ENCODE measurements at regions not wholly inside any gene's neighbourhood (a gene's known extent, or its start where the extent isn't known, plus 50 kb on each side); places are given as distances from the start of the nearest gene placed in this dataset.

DNA sequence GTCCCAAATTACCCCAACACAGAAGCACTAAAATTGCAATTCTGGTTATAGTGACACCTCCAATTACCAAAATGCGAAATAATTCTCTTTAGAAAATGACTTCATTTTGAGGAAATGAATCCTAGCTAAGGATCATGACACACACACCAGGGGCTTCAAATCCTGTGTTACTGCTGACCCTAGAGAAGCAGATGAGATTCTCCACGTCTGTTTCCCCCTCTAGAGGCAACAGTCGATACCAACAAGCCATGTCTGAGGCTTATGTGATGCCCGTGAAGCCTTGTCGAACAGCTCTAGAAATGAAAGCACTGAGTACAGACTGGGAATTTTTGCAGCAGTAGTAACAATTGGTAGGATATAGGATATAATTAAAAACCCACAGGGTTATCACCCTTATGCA is 153.6 kb upstream of the TMTC4 start:
- Mint-ChIP-seq H3K4me1 (peaks cover 4% of the 10 kb centered on the region), H3K9me3 (no peaks in the 10 kb centered on the region; the same call in 2 of the 3 replicates), H3K4me3 (no peak overlapping the region), H3K27me3 (ENCODE audit: insufficient read depth, low read depth, poor library complexity) (peaks cover 5% of the 10 kb centered on the region), H3K27ac (no peak overlapping the region), H3K36me3 (ENCODE audit: low read depth) (no peaks in the 10 kb centered on the region; the same call in 2 of the 3 replicates)
- TF ChIP-seq STAT1 (IDR thresholded peaks at IDR 0.05; ENCODE audit: unreplicated experiment): no peak
- no peak for TF ChIP-seq CREB1 (CRISPR knock-in tag; IDR thresholded peaks at IDR 0.05; ENCODE audit: low read depth)
- TF ChIP-seq, protein P1, sequence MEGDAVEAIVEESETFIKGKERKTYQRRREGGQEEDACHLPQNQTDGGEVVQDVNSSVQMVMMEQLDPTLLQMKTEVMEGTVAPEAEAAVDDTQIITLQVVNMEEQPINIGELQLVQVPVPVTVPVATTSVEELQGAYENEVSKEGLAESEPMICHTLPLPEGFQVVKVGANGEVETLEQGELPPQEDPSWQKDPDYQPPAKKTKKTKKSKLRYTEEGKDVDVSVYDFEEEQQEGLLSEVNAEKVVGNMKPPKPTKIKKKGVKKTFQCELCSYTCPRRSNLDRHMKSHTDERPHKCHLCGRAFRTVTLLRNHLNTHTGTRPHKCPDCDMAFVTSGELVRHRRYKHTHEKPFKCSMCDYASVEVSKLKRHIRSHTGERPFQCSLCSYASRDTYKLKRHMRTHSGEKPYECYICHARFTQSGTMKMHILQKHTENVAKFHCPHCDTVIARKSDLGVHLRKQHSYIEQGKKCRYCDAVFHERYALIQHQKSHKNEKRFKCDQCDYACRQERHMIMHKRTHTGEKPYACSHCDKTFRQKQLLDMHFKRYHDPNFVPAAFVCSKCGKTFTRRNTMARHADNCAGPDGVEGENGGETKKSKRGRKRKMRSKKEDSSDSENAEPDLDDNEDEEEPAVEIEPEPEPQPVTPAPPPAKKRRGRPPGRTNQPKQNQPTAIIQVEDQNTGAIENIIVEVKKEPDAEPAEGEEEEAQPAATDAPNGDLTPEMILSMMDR (conservative IDR thresholded peaks at IDR 0.05; ENCODE audit: low read depth in 2 of 2): peak; percentile 56 to 77
- no peak for TF ChIP-seq REST (IDR thresholded peaks at IDR 0.05; ENCODE audit: unreplicated experiment)
- TF ChIP-seq NANOG (IDR thresholded peaks at IDR 0.05; ENCODE audit: borderline replicate concordance): no peak
- TF ChIP-seq ETS1 (IDR thresholded peaks at IDR 0.05): no peak
- no peak overlapping the region for H2AFZ ChIP-seq
- no peaks in the 10 kb centered on the region for H4K20me1 ChIP-seq (replicated peaks; ENCODE audit: insufficient read depth)
- no peak overlapping the region for H3K4me3 ChIP-seq
- DNase-seq (ENCODE audit: low spot score) (peak; percentile 70), ATAC-seq (peak; percentile 95)
- H3K36me3 ChIP-seq (ENCODE audit: insufficient read depth): no peaks in the 10 kb centered on the region
- H3K4me1 ChIP-seq (ENCODE audit: insufficient read depth): peaks cover 6% of the 10 kb centered on the region
- no peak overlapping the region for H3K4me2 ChIP-seq
- H3K27ac ChIP-seq (ENCODE audit: low read depth): no peak overlapping the region
- no peaks in the 10 kb centered on the region for H3K27me3 ChIP-seq (ENCODE audit: insufficient read depth)
- H3K79me2 ChIP-seq (replicated peaks; ENCODE audit: insufficient read depth): no peaks in the 10 kb centered on the region
- H3F3A ChIP-seq (replicated peaks; ENCODE audit: low read depth): no peaks in the 10 kb centered on the region
- peaks cover 4% of the 10 kb centered on the region; the same call in 1 of the 2 replicates for H3K9me2 ChIP-seq (ENCODE audit: insufficient read depth)

DNA sequence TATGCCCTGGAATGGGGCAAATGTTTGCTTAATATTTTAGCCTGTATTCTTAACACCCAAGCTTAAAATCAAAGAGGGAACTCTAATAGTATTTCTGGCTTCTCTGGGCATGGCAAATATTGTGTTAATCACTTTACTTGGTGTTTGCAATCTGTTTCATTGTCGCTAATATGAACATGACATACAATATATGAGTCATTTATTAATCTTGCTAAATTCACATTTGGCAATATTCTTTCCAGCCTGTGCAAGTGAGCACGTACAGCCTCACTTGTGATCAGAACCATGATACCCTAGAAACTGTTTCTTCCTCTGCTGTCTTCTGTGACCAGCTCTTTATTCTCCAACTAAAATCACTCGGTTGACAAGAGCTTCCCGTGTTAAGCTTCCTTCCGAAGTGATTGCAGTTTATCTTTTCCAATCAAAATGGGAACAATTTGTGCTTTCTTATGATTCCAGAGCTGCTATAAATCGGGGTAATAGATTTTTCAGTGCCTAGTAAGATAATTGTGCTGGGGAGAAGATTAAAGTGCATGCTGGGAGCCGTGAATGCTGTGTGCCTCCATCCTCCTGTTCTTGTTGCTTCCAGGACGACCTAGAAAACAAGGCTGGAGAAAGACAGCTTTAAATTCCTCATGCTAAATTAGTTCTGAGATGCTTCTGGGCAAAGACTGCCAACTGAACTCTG is 153.0 kb upstream of the TMTC4 start:
- no peak overlapping the region for H3K27ac ChIP-seq (ENCODE audit: low read depth)
- H4K20me1 ChIP-seq (replicated peaks; ENCODE audit: insufficient read depth): no peaks in the 10 kb centered on the region
- peaks cover 10% of the 10 kb centered on the region for H3K4me1 ChIP-seq (ENCODE audit: insufficient read depth)
- Mint-ChIP-seq H3K4me1 (peaks cover 8% of the 10 kb centered on the region), H3K4me3 (no peak overlapping the region), H3K27me3 (ENCODE audit: insufficient read depth, low read depth, poor library complexity) (peaks cover 5% of the 10 kb centered on the region), H3K9me3 (no peaks in the 10 kb centered on the region; the same call in 2 of the 3 replicates), H3K27ac (no peak overlapping the region), H3K36me3 (ENCODE audit: low read depth) (no peaks in the 10 kb centered on the region; the same call in 2 of the 3 replicates)
- no peak for DNase-seq (ENCODE audit: low spot score)
- no peaks in the 10 kb centered on the region for H3K79me2 ChIP-seq (replicated peaks; ENCODE audit: insufficient read depth)
- H3F3A ChIP-seq (replicated peaks; ENCODE audit: low read depth): no peaks in the 10 kb centered on the region
- H3K27me3 ChIP-seq (ENCODE audit: insufficient read depth): no peaks in the 10 kb centered on the region
- H3K4me2 ChIP-seq: no peak overlapping the region
- no peak overlapping the region for H3K4me3 ChIP-seq
- no peak for ATAC-seq
- H3K9me2 ChIP-seq (ENCODE audit: insufficient read depth): peaks cover 4% of the 10 kb centered on the region; the same call in 1 of the 2 replicates
- no peaks in the 10 kb centered on the region for H3K36me3 ChIP-seq (ENCODE audit: insufficient read depth)
- H2AFZ ChIP-seq: no peak overlapping the region; the same call in 1 of the 2 replicates
- TF ChIP-seq STAT1 (IDR thresholded peaks at IDR 0.05; ENCODE audit: unreplicated experiment): no peak
- TF ChIP-seq POLR2AphosphoS5 (IDR thresholded peaks at IDR 0.05; ENCODE audit: low read depth): no peak
- TF ChIP-seq, protein P1 (conservative IDR thresholded peaks at IDR 0.05; ENCODE audit: low read depth in 2 of 2): no peak

Data from GM23338 (cell line).